ENCODE measurements at regions not wholly inside any gene's neighbourhood (a gene's known extent, or its start where the extent isn't known, plus 50 kb on each side); places are given as distances from the start of the nearest gene placed in this dataset.
"Not testable (repeated sequence)": the region's sequence is repeated elsewhere in the genome, so short reads cannot be mapped to it uniquely, and the experiment has no call there.

- not testable (repeated sequence) for TF ChIP-seq ELK1 (IDR thresholded peaks at IDR 0.05; ENCODE audit: low read depth, low read length); MAX (IDR thresholded peaks at IDR 0.05); CTCF (IDR thresholded peaks at IDR 0.05); NFE2L2 (conservative IDR thresholded peaks at IDR 0.05; ENCODE audit: low read length); EHMT2 (IDR thresholded peaks at IDR 0.05; ENCODE audit: low read depth); NR3C1 (IDR thresholded peaks at IDR 0.05); MAFK (IDR thresholded peaks at IDR 0.05; ENCODE audit: partially characterized antibody); EP300 (IDR thresholded peaks at IDR 0.05); POLR2A (IDR thresholded peaks at IDR 0.05; ENCODE audit: low read length); MYC (IDR thresholded peaks at IDR 0.05; ENCODE audit: borderline replicate concordance, low read length); HDAC2 (IDR thresholded peaks at IDR 0.05); JUNB (IDR thresholded peaks at IDR 0.05); EHF (CRISPR knock-in tag; IDR thresholded peaks at IDR 0.05); RNF2 (IDR thresholded peaks at IDR 0.05; ENCODE audit: borderline replicate concordance, low read depth)
Measured at GRCh38 chr9:67492028-67492427, 366.7 kb upstream of the ANKRD20A1 start.
